H1 (cell line): ENCODE measurements at regions not wholly inside any gene's neighbourhood (a gene's known extent, or its start where the extent isn't known, plus 50 kb on each side); places are given as distances from the start of the nearest gene placed in this dataset.

Experiments
- CHD2 ChIP-seq: IDR thresholded peaks from 2 replicates; pipeline ENCODE4 v1.6.1; 2012; ENCODE audit warnings: low read length, improper control_type of control experiment
- CTCF ChIP-seq, 3 experiments: IDR thresholded peaks; 1 replicate in 2 of 3; 2 replicates in 1 of 3; pipeline versions ENCODE4 v1.5.1 to v1.6.1; 2011; ENCODE audit warnings: low read length in 3 of 3, mild to moderate bottlenecking in 3 of 3, inconsistent platforms in 2 of 3, low read depth in 1 of 3, moderate library complexity in 1 of 3; ENCODE audit not compliant: insufficient read depth in 1 of 3; ENCODE audit errors: control extremely low read depth in 1 of 3
- EP300 ChIP-seq, 2 experiments: IDR thresholded peaks; 1 replicate in 1 of 2; 2 replicates in 1 of 2; pipeline ENCODE4 v1.6.1; 2011 to 2012; ENCODE audit warnings: low read depth in 2 of 2, low read length in 2 of 2, mild to moderate bottlenecking in 2 of 2, borderline replicate concordance in 1 of 2, inconsistent platforms in 1 of 2, moderate library complexity in 1 of 2
- POLR2AphosphoS5 ChIP-seq: IDR thresholded peaks from 2 replicates; pipeline ENCODE4 v1.6.1; 2011; ENCODE audit warnings: low read depth, low read length
- SIN3A ChIP-seq, 2 experiments: IDR thresholded peaks in 1 of 2; conservative IDR thresholded peaks in 1 of 2; 2 replicates each; pipeline ENCODE4 v1.6.1; 2011 to 2012; ENCODE audit warnings: low read length in 2 of 2, improper control_type of control experiment in 1 of 2, low read depth in 1 of 2, mild to moderate bottlenecking in 1 of 2
- SP1 ChIP-seq: IDR thresholded peaks from 2 replicates; pipeline ENCODE4 v1.6.1; 2011; ENCODE audit warnings: low read depth, low read length
- TAF1 ChIP-seq: IDR thresholded peaks from 2 replicates; pipeline ENCODE4 v1.6.1; 2011; ENCODE audit warnings: mild to moderate bottlenecking, low read depth, low read length
- TCF12 ChIP-seq: IDR thresholded peaks from 2 replicates; pipeline ENCODE4 v1.6.1; 2011; ENCODE audit warnings: low read depth, mild to moderate bottlenecking, low read length
- ZNF274 ChIP-seq: IDR thresholded peaks from 2 replicates; pipeline ENCODE4 v1.7.0; 2012; ENCODE audit warnings: low read length, borderline replicate concordance; ENCODE audit errors: extremely low read depth

- TF ChIP-seq CTCF (IDR thresholded peaks at IDR 0.05; ENCODE audit: control extremely low read depth in 1 of 3, insufficient read depth in 1 of 3, low read depth in 1 of 3, low read length in 3 of 3) (no peak), POLR2AphosphoS5 (no peak), CHD2 (no peak), TAF1 (no peak), ZNF274 (no peak), SP1 (no peak), TCF12 (no peak), EP300 (IDR thresholded peaks at IDR 0.05; ENCODE audit: borderline replicate concordance in 1 of 2, low read depth in 2 of 2, low read length in 2 of 2) (no peak), SIN3A (conservative IDR thresholded peaks at IDR 0.05 in 1 of 2, IDR thresholded peaks at IDR 0.05 in 1 of 2; ENCODE audit: low read depth in 1 of 2, low read length in 2 of 2) (no peak)
Measured at GRCh38 chr2:220491670-220492069, 864.2 kb downstream of the SLC4A3 start.
